HUES48 (cell line): ENCODE measurements at regions not wholly inside any gene's neighbourhood (a gene's known extent, or its start where the extent isn't known, plus 50 kb on each side); places are given as distances from the start of the nearest gene placed in this dataset.

ENCODE experiments used
- H3K27ac ChIP-seq: one replicate; pipeline ENCODE4 v1.7.0; 2013; ENCODE audit warnings: low read depth, low read length, inconsistent platforms
- H3K27me3 ChIP-seq: 2 replicates; pipeline ENCODE4 v1.6.1; 2013; ENCODE audit warnings: mild to moderate bottlenecking, low read length; ENCODE audit not compliant: control insufficient read depth, insufficient read depth
- H3K36me3 ChIP-seq: 2 replicates; pipeline ENCODE4 v1.6.1; 2013; ENCODE audit warnings: low read length; ENCODE audit not compliant: control insufficient read depth, insufficient read depth
- H3K4me1 ChIP-seq: 2 replicates; pipeline ENCODE4 v1.6.1; 2013; ENCODE audit warnings: mild to moderate bottlenecking, low read length; ENCODE audit not compliant: control insufficient read depth, insufficient read depth
- H3K4me3 ChIP-seq: 2 replicates; pipeline ENCODE4 v1.5.1; 2013; ENCODE audit warnings: mild to moderate bottlenecking, low read depth, low read length
- H3K9ac ChIP-seq: 2 replicates; pipeline ENCODE4 v1.6.1; 2013; ENCODE audit warnings: mild to moderate bottlenecking, low read depth, low read length, moderate library complexity
- H3K9me3 ChIP-seq: 2 replicates; pipeline ENCODE4 v1.6.1; 2013; ENCODE audit warnings: low read length; ENCODE audit not compliant: control insufficient read depth, insufficient read depth

DNA sequence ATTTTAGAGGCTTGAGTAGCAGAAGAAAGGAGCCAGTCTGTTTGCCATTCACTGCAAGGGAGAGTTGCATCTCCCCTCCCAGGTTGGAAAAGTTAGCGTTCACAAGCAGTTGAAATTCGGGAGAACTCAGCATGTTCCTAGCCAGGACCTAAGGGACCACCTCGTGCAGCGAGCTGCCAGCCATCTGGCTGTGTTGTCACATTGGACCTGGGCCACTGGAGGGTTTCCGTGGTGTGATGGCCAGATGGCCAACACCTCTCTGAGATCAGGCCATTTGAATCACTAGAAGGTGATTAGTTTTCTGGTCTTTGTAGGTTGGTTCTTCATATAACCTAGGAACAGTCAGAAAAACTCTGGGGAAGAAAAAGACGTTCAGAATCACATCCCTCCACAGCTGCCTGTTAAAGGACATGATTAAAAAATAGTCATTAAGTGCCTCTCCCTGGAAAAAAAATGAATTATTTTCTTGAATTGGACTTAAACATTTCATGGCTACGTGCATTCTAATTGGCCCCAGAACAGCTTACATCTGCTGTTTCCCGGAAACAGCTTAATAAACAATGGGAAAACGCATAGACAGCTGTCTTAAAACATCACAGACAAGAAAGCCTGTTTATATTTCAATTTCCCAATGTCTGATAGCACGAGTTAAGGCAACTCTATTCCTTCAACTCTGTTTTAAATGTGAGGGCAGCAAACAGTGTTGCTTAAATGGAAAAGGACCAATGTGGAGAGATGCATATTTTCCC lies 303.9 kb downstream of the TENT4A start:
- Histone ChIP-seq H3K27ac (no peak overlapping the region), H3K27me3 (no peaks in the 10 kb centered on the region), H3K4me3 (no peak overlapping the region), H3K36me3 (no peaks in the 10 kb centered on the region), H3K9ac (no peak overlapping the region), H3K9me3 (peaks cover 11% of the 10 kb centered on the region; the same call in 1 of the 2 replicates), H3K4me1 (no peaks in the 10 kb centered on the region)

DNA sequence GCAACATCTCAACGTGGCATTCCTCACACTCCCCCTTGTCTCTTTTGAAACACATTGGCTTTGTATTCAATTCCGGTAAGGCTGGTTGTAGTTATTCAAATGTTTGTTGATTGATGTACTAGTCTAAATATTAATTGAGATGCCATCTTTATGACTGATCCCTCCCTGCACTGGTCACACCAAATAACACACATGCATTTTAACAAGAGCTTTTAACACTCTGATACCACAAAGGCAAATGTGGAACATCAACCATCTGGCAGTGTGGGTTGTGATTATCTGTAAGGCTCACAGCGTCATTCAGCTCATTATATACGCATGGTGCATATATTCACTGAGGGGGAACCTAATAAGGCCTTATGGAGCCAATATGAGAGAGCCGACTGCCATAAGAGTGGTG lies 305.0 kb downstream of the TENT4A start:
- no peaks in the 10 kb centered on the region for H3K27me3 ChIP-seq
- no peaks in the 10 kb centered on the region for H3K36me3 ChIP-seq
- H3K9me3 ChIP-seq: peaks cover 21% of the 10 kb centered on the region
- H3K27ac ChIP-seq: no peak overlapping the region
- no peak overlapping the region for H3K4me3 ChIP-seq
- H3K9ac ChIP-seq: no peak overlapping the region
- H3K4me1 ChIP-seq: no peaks in the 10 kb centered on the region

DNA sequence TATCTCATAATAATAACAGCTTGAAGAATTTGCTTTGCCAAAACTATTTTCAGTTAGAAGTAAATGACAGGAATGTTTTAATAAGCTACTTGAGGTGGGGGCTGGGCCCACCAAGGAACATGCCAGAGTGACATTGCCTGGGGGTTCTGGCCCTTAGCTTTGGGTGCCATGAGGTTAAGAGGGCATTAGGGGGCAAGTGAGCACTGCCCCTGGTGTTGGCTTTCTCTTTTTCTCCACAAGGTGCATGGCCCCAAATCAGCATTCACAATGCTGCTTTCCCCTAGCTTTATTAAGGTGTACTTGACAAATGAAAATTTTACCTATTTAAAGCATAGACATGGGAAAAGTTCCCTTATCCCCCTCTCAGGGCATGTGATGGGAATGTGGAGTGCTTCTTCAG lies 305.4 kb downstream of the TENT4A start:
- Histone ChIP-seq H3K4me3 (no peak overlapping the region), H3K9me3 (peaks cover 25% of the 10 kb centered on the region), H3K27me3 (no peaks in the 10 kb centered on the region), H3K9ac (no peak overlapping the region), H3K36me3 (no peaks in the 10 kb centered on the region), H3K4me1 (no peaks in the 10 kb centered on the region), H3K27ac (no peak overlapping the region)

DNA sequence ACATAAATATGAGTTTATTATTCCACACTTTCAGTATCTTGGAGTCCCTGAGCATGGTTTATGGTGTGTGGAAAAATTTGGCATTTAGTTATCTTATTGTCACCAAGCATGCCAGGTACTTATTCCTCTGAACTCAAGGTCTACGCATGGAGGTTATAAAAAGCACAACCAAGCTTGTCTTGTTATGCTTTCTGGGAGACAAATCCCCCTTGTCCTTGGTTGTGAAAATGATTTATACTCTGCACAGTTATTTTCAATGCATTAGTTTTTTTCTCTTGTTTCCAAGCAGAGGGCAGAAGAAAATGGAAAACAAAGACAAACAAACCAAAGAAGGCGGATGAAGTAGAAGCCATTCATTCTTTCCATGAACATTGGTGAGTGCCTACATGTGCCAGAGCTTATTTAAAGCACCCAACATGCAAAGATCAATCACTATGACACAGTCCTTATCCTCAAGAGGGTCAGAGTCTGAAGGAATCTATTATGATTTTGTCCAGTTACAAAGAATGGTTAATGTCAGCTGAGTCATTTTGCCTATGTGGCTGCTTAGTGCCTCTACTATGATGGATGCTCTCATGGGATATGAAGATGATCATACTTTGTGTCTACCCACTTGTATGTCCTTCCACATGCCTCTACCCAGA lies 323.1 kb downstream of the TENT4A start:
- H3K4me1 ChIP-seq: no peaks in the 10 kb centered on the region
- no peaks in the 10 kb centered on the region for H3K36me3 ChIP-seq
- H3K27ac ChIP-seq: no peak overlapping the region
- no peaks in the 10 kb centered on the region for H3K27me3 ChIP-seq
- no peak overlapping the region for H3K4me3 ChIP-seq
- no peaks in the 10 kb centered on the region for H3K9me3 ChIP-seq
- H3K9ac ChIP-seq: no peak overlapping the region

DNA sequence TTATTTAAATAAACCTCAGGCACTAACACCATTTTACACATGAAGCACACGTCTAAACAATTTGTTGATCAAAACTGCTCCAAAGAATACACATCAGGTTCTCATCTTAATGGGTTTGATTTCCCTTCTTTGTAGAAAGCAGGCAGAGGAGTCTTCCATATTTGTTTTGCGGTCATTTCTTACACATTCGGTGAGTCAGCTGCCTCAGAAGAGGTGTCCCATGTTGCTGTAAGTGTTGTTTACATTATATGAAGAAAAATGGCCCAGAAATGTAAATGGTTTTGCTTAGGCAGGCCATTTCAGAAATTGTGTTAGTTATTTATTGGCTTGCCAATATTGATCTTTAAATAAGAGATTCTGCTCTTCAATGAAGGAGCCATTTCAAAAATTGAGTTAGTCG lies 325.8 kb downstream of the TENT4A start:
- no peak overlapping the region for H3K4me3 ChIP-seq
- no peak overlapping the region for H3K9ac ChIP-seq
- H3K27me3 ChIP-seq: no peaks in the 10 kb centered on the region
- no peaks in the 10 kb centered on the region for H3K9me3 ChIP-seq
- no peaks in the 10 kb centered on the region for H3K4me1 ChIP-seq
- no peak overlapping the region for H3K27ac ChIP-seq
- no peaks in the 10 kb centered on the region for H3K36me3 ChIP-seq

DNA sequence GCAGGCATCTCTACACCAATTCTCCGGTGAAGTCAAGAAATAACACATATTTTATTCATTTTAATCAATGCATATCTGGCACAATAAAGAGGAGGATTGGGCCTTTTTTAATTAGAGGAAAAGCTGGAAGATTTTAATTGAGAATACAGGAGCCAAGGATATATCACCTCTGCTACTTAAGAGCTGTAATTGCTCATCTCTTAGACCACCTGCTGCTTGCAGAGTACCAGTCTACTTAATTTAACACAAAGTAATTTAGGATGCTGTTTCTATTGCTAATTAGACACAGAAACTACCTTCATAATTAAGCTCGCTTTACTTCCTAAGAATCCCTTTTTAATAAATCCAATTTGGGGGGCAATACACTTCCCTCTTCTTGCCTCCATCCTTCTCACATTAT lies 326.9 kb downstream of the TENT4A start:
- Histone ChIP-seq H3K27me3 (no peaks in the 10 kb centered on the region), H3K27ac (no peak overlapping the region), H3K9ac (no peak overlapping the region), H3K9me3 (no peaks in the 10 kb centered on the region), H3K4me3 (no peak overlapping the region), H3K4me1 (no peaks in the 10 kb centered on the region), H3K36me3 (no peaks in the 10 kb centered on the region)

DNA sequence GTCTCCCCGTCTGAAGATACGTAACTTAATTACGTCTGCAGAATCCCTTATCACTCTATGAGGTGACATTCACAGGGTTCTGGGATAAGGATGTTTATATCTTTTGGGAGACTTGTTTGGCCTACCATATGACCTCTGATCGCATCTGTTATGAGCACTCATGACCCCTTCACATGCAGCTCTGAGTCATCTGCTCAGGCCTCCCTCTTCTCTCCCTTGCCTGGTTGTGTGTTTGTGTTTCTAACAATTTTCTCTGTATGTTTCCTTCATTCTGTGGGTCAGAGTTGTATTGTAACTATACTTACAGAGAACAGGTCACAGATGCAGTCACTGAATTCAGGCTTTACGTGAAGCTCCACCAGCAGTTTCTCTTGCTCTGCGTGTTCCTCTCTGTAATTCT lies 330.6 kb downstream of the TENT4A start:
- Histone ChIP-seq H3K4me1 (no peaks in the 10 kb centered on the region), H3K4me3 (no peak overlapping the region), H3K9me3 (no peaks in the 10 kb centered on the region), H3K36me3 (no peaks in the 10 kb centered on the region), H3K9ac (no peak overlapping the region), H3K27ac (no peak overlapping the region), H3K27me3 (no peaks in the 10 kb centered on the region)

DNA sequence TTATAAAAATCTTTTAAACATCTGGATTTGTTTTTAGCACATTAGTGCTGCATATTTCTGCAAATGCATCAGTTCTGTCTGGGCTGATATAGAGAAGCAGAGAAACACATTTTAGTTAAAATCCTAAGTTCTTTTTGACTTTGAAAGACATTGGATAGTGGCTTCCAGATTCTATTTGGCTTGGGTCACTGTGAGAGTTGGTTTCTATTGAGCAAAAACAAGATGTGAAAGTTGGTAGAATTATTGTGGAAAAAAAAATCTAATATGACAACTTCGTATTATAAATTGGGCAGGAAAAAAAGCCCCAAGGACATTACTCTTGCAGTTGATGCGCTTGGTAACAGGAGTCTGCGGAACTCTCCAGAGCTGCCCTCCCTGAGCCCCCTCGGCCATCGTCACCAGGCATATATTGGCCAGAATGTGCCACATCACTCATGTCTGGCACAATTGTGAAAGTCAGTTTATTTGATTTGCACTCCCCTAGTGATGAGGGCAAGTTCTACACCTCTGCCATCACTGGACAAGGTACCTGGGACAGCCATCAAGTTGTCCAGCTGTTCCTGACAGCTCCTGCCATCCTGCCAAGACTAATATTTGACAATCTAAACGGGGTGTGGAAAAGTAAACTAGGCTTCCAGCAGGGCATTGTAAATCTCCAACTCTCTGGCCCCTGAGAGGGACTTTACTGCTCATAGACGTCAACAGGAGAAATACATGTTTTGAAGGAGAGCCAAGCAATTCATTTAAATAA lies 334.5 kb downstream of the TENT4A start:
- Histone ChIP-seq H3K4me1 (no peaks in the 10 kb centered on the region), H3K4me3 (no peak overlapping the region), H3K27me3 (no peaks in the 10 kb centered on the region), H3K9ac (no peak overlapping the region), H3K27ac (no peak overlapping the region), H3K9me3 (no peaks in the 10 kb centered on the region), H3K36me3 (no peaks in the 10 kb centered on the region)

DNA sequence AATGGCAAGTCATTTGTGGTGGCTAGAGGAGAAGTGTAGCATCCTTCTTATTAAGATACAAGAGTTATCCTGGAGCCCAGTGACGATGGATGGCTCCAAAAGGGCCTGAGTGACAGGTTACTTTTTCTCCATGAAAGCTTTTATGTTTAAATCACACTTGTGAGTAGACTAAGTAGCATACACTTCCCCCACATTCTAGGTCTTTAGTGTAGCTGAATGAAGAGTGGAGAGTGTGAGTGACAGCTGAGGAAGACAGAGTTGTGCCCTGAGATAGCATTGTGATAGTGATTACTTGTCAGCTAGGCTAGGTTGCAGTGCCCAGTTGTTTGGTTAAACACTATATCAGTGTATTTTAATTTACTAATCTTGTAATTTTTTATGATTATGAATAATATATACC lies 337.8 kb downstream of the TENT4A start:
- Histone ChIP-seq H3K4me1 (no peaks in the 10 kb centered on the region), H3K9me3 (no peaks in the 10 kb centered on the region; the same call in 1 of the 2 replicates), H3K4me3 (no peak overlapping the region), H3K9ac (no peak overlapping the region), H3K36me3 (no peaks in the 10 kb centered on the region), H3K27me3 (no peaks in the 10 kb centered on the region), H3K27ac (no peak overlapping the region)

DNA sequence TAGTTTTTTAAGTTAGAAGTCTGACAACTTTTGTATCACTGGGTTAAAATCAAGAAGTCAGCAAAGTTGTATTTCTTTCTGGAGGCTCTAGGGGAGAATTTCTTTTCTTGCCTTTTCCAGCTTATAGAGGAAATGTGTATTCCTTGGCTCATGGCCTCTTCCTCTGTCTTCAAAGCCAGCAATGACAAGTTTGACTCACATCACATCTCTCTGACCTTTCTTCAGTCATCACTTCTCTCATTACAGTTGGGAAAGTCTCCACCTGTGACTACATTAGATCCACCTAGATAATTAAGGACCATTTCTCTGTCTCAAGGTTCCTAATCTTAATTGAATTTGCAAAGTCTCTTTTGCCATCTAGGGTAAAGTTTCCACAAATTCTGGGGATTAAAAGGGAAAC lies 339.9 kb downstream of the TENT4A start:
- no peak overlapping the region for H3K27ac ChIP-seq

More for the DNA sequence above, 339.9 kb downstream of the TENT4A start:
- no peak overlapping the region for H3K4me3 ChIP-seq
- no peak overlapping the region for H3K9ac ChIP-seq
- H3K36me3 ChIP-seq: no peaks in the 10 kb centered on the region
- no peaks in the 10 kb centered on the region; the same call in 1 of the 2 replicates for H3K9me3 ChIP-seq
- H3K4me1 ChIP-seq: no peaks in the 10 kb centered on the region
- no peaks in the 10 kb centered on the region for H3K27me3 ChIP-seq
